ENCODE measurements at regions not wholly inside any gene's neighbourhood (a gene's known extent, or its start where the extent isn't known, plus 50 kb on each side); places are given as distances from the start of the nearest gene placed in this dataset.

- no peak for TF ChIP-seq CTCF (IDR thresholded peaks at IDR 0.05)
These were observed 66.9 kb upstream of the BASP1 start for GRCh38 chr5:17150531-17150930.

GRCh38 chr5:17151686-17152085, 65.7 kb upstream of the BASP1 start:
- Mint-ChIP-seq H3K27ac (no peak overlapping the region), H3K36me3 (ENCODE audit: low read depth) (no peaks in the 10 kb centered on the region), H3K4me1 (no peaks in the 10 kb centered on the region), H3K9me3 (no peaks in the 10 kb centered on the region), H3K4me3 (no peak overlapping the region), H3K27me3 (no peaks in the 10 kb centered on the region)
- ChIA-PET CTCF (interaction anchor here (1.4 kb wide), 1 partner anchor 19 kb away, joined by 5 read pairs; no protein-coding TSS in a partner anchor), POLR2A (no interaction called here)
- intact Hi-C loops (cut with micrococcal nuclease): no loop called here
- ATAC-seq (ENCODE audit: low read depth) (no peak), DNase-seq (no peak)
- TF ChIP-seq CTCF (IDR thresholded peaks at IDR 0.05): no peak

More at GRCh38 chr5:17150531-17150930, 66.9 kb upstream of the BASP1 start:
- ChIA-PET CTCF (interaction anchor here (0.7 to 1.4 kb wide), 3 partner anchors 18 to 249 kb away, joined by 3 to 5 read pairs (median 3); no protein-coding TSS in a partner anchor), POLR2A (no interaction called here)
- H3K9me3 Mint-ChIP-seq: no peaks in the 10 kb centered on the region
- intact Hi-C loops (cut with micrococcal nuclease): no loop called here
- H3K27ac Mint-ChIP-seq: no peak overlapping the region
- no peak for DNase-seq
- no peaks in the 10 kb centered on the region for H3K36me3 Mint-ChIP-seq (ENCODE audit: low read depth)
- H3K4me3 Mint-ChIP-seq: no peak overlapping the region
- H3K27me3 Mint-ChIP-seq: no peaks in the 10 kb centered on the region
- no peak for ATAC-seq (ENCODE audit: low read depth)
- H3K4me1 Mint-ChIP-seq: no peaks in the 10 kb centered on the region

GRCh38 chr5:17154211-17154996, 63.0 kb upstream of the BASP1 start:
- POLR2A ChIA-PET: no interaction called here
- H3K27me3 Mint-ChIP-seq: no peaks in the 10 kb centered on the region

DNA sequence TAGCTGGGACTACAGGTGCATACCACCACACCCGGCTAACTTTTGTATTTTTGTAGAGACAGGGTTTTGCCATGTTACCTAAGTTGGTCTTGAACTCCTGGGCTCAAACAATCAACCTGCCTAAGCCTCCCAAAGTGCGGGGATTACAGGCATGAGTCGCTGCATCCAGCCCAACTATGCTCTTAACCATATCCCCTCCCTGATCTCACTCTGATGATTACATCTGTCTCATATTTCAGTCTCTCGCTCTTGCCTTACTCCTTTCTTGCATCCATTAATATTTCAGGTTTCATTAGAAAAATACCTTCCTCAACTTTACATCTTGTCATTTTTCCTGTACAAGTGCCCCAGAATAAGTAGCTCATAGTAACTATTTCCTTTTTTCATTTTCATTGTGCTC, 61.0 kb upstream of the BASP1 start:
- DNase-seq: no peak
- Mint-ChIP-seq H3K4me3 (no peak overlapping the region), H3K36me3 (ENCODE audit: low read depth) (no peaks in the 10 kb centered on the region), H3K9me3 (no peaks in the 10 kb centered on the region), H3K27ac (no peak overlapping the region), H3K27me3 (no peaks in the 10 kb centered on the region), H3K4me1 (no peaks in the 10 kb centered on the region)
- POLR2A ChIA-PET: no interaction called here
- intact Hi-C loops (cut with micrococcal nuclease): no loop called here
- TF ChIP-seq CTCF (IDR thresholded peaks at IDR 0.05): no peak
- no peak for ATAC-seq (ENCODE audit: low read depth)
- CTCF ChIA-PET: no interaction called here

More at GRCh38 chr5:17154211-17154996, 63.0 kb upstream of the BASP1 start:
- Mint-ChIP-seq H3K4me3 (no peak overlapping the region), H3K4me1 (no peaks in the 10 kb centered on the region), H3K27ac (no peak overlapping the region), H3K9me3 (no peaks in the 10 kb centered on the region), H3K36me3 (ENCODE audit: low read depth) (no peaks in the 10 kb centered on the region)
- ATAC-seq (ENCODE audit: low read depth): no peak
- TF ChIP-seq CTCF (IDR thresholded peaks at IDR 0.05): no peak
- CTCF ChIA-PET: no interaction called here
- intact Hi-C loops (cut with micrococcal nuclease): no loop called here
- DNase-seq: no peak

GRCh38 chr5:17157294-17157693, 60.1 kb upstream of the BASP1 start:
- TF ChIP-seq CTCF (IDR thresholded peaks at IDR 0.05): no peak
- ChIA-PET CTCF (no interaction called here), POLR2A (no interaction called here)
- Mint-ChIP-seq H3K4me1 (no peaks in the 10 kb centered on the region), H3K27me3 (no peaks in the 10 kb centered on the region), H3K27ac (no peak overlapping the region), H3K9me3 (peaks cover under 1% of the 10 kb centered on the region), H3K4me3 (no peak overlapping the region), H3K36me3 (ENCODE audit: low read depth) (no peaks in the 10 kb centered on the region)
- no peak for DNase-seq
- intact Hi-C loops (cut with micrococcal nuclease): no loop called here
- ATAC-seq (ENCODE audit: low read depth): no peak
